ENCODE measurements at regions not wholly inside any gene's neighbourhood (a gene's known extent, or its start where the extent isn't known, plus 50 kb on each side); places are given as distances from the start of the nearest gene placed in this dataset.

GRCh38 chr2:89841476-89841840, 1150.0 kb downstream of the RPIA start:
- no peak for TF ChIP-seq CTCF (conservative IDR thresholded peaks at IDR 0.05; ENCODE audit: low read depth, low read length)
- H3K4me3 ChIP-seq (ENCODE audit: low read length), result no peak overlapping the region
- DNase-seq (ENCODE audit: low read depth), result no peak

- no peak for TF ChIP-seq CTCF (conservative IDR thresholded peaks at IDR 0.05; ENCODE audit: low read depth, low read length)
- no peak for DNase-seq (ENCODE audit: low read depth)
Observed at GRCh38 chr2:89842180-89842908, 1150.9 kb downstream of the RPIA start.

GRCh38 chr2:89844221-89844943, 1152.9 kb downstream of the RPIA start:
- H3K4me3 ChIP-seq (ENCODE audit: low read length), result no peak overlapping the region
- no peak for TF ChIP-seq CTCF (conservative IDR thresholded peaks at IDR 0.05; ENCODE audit: low read depth, low read length)
- no peak for DNase-seq (ENCODE audit: low read depth)

More at GRCh38 chr2:89842180-89842908, 1150.9 kb downstream of the RPIA start:
- H3K4me3 ChIP-seq (ENCODE audit: low read length), result no peak overlapping the region

- TF ChIP-seq CTCF (conservative IDR thresholded peaks at IDR 0.05; ENCODE audit: low read depth, low read length), result no peak
- no peak for DNase-seq (ENCODE audit: low read depth)
- no peak overlapping the region for H3K4me3 ChIP-seq (ENCODE audit: low read length)
Observed at GRCh38 chr2:89845532-89845931, 1154.1 kb downstream of the RPIA start.

GRCh38 chr2:89848114-89848513, 1156.6 kb downstream of the RPIA start:
- no peak overlapping the region for H3K4me3 ChIP-seq (ENCODE audit: low read length)
- DNase-seq (ENCODE audit: low read depth), result no peak
- no peak for TF ChIP-seq CTCF (conservative IDR thresholded peaks at IDR 0.05; ENCODE audit: low read depth, low read length)

GRCh38 chr2:89848763-89849368, 1157.4 kb downstream of the RPIA start:
- no peak overlapping the region for H3K4me3 ChIP-seq (ENCODE audit: low read length)
- TF ChIP-seq CTCF (conservative IDR thresholded peaks at IDR 0.05; ENCODE audit: low read depth, low read length), result no peak
- DNase-seq (ENCODE audit: low read depth), result no peak
